ENCODE measurements at regions not wholly inside any gene's neighbourhood (a gene's known extent, or its start where the extent isn't known, plus 50 kb on each side); places are given as distances from the start of the nearest gene placed in this dataset.

GRCh38 chr4:79632114-79632513, 224.1 kb upstream of the GK2 start (continued):
- TF ChIP-seq, protein P1, sequence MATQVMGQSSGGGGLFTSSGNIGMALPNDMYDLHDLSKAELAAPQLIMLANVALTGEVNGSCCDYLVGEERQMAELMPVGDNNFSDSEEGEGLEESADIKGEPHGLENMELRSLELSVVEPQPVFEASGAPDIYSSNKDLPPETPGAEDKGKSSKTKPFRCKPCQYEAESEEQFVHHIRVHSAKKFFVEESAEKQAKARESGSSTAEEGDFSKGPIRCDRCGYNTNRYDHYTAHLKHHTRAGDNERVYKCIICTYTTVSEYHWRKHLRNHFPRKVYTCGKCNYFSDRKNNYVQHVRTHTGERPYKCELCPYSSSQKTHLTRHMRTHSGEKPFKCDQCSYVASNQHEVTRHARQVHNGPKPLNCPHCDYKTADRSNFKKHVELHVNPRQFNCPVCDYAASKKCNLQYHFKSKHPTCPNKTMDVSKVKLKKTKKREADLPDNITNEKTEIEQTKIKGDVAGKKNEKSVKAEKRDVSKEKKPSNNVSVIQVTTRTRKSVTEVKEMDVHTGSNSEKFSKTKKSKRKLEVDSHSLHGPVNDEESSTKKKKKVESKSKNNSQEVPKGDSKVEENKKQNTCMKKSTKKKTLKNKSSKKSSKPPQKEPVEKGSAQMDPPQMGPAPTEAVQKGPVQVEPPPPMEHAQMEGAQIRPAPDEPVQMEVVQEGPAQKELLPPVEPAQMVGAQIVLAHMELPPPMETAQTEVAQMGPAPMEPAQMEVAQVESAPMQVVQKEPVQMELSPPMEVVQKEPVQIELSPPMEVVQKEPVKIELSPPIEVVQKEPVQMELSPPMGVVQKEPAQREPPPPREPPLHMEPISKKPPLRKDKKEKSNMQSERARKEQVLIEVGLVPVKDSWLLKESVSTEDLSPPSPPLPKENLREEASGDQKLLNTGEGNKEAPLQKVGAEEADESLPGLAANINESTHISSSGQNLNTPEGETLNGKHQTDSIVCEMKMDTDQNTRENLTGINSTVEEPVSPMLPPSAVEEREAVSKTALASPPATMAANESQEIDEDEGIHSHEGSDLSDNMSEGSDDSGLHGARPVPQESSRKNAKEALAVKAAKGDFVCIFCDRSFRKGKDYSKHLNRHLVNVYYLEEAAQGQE (IDR thresholded peaks at IDR 0.05; ENCODE audit: low read depth, low read length), result no peak
- TF ChIP-seq, protein P2, sequence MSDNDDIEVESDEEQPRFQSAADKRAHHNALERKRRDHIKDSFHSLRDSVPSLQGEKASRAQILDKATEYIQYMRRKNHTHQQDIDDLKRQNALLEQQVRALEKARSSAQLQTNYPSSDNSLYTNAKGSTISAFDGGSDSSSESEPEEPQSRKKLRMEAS (IDR thresholded peaks at IDR 0.05; ENCODE audit: low read depth), result no peak

DNA sequence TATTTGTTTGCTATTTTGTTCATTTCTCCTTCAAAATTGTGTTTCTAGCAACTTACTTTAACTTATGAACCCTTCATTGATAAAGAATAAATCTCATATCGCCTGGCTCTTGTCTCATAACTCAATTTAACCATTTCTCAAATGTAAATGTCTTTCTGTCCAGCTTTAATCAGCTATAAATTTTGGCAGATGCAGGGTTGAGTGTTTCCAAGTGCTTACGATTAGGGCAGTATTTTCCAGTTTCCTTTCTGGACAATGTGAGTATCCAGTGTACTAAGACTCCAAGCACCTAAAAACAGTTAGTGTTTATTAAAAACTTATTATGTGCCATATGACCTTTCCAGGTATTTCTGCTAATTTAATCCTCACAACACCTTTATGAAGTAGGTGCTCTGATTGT, 218.6 kb upstream of the GK2 start:
- H3K79me2 ChIP-seq (ENCODE audit: insufficient read depth), result no peaks in the 10 kb centered on the region
- 51% methylated on average over 2 of the region's 2 CpGs for WGBS (ENCODE audit: low lambda C conversion rate)
- H2AFZ ChIP-seq (ENCODE audit: low read depth), result no peak overlapping the region
- H3K4me2 ChIP-seq, result no peak overlapping the region
- no peaks in the 10 kb centered on the region for H3K27me3 ChIP-seq (ENCODE audit: insufficient read depth)
- H4K20me1 ChIP-seq (ENCODE audit: insufficient read depth), result no peaks in the 10 kb centered on the region
- CTCF ChIA-PET, result no interaction called here
- H3F3A ChIP-seq (replicated peaks; ENCODE audit: insufficient read depth), result no peaks in the 10 kb centered on the region
- no peaks in the 10 kb centered on the region for H3K9me3 ChIP-seq
- TF ChIP-seq RFX5 (IDR thresholded peaks at IDR 0.05; ENCODE audit: low read length), result no peak
- TF ChIP-seq EP300 (IDR thresholded peaks at IDR 0.05; ENCODE audit: borderline replicate concordance in 1 of 2, low read depth in 1 of 2, low read length in 1 of 2), result no peak
- no peak for TF ChIP-seq GATA2 (CRISPR knock-in tag; IDR thresholded peaks at IDR 0.05)
- no peak for TF ChIP-seq TAF1 (IDR thresholded peaks at IDR 0.05; ENCODE audit: borderline replicate concordance, low read depth, low read length)
- TF ChIP-seq FOXJ3 (CRISPR knock-in tag; IDR thresholded peaks at IDR 0.05), result no peak
- no peak for TF ChIP-seq IRF3 (IDR thresholded peaks at IDR 0.05; ENCODE audit: low read depth, low read length)
- TF ChIP-seq JUND (IDR thresholded peaks at IDR 0.05), result no peak
- TF ChIP-seq USF1 (IDR thresholded peaks at IDR 0.05; ENCODE audit: borderline replicate concordance, low read depth), result no peak
- no peak for TF ChIP-seq NFIC (IDR thresholded peaks at IDR 0.05; ENCODE audit: borderline replicate concordance)
- TF ChIP-seq MEF2A (IDR thresholded peaks at IDR 0.05; ENCODE audit: borderline replicate concordance, low read depth), result no peak
- TF ChIP-seq EZH2phosphoT487 (IDR thresholded peaks at IDR 0.05; ENCODE audit: borderline replicate concordance, low read depth), result no peak
- TF ChIP-seq, protein P1 (IDR thresholded peaks at IDR 0.05; ENCODE audit: low read depth, low read length), result no peak
- DNase-seq, result no peak
- H3K4me3 ChIP-seq (ENCODE audit: low read depth in 2 of 2, low read length in 1 of 2), result no peak overlapping the region
- no peak overlapping the region for H3K27ac ChIP-seq (ENCODE audit: low read depth in 2 of 2, low read length in 1 of 2)
- H3K9ac ChIP-seq, result no peak overlapping the region
- no peaks in the 10 kb centered on the region for H3K9me2 ChIP-seq
- H3K4me1 ChIP-seq (ENCODE audit: control insufficient read depth in 1 of 2, insufficient read depth in 2 of 2, low read depth in 1 of 2, low read length in 1 of 2), result peaks cover 0 to 3% of the 10 kb centered on the region in 2 experiments; a peak in 2 of 4 replicates
- H3K36me3 ChIP-seq (replicated peaks in 1 of 2; ENCODE audit: control insufficient read depth in 1 of 2, insufficient read depth in 2 of 2, low read length in 1 of 2), result no peaks in the 10 kb centered on the region
- POLR2A ChIA-PET, result no interaction called here

All from SK-N-SH (cell line).